ENCODE measurements at regions not wholly inside any gene's neighbourhood (a gene's known extent, or its start where the extent isn't known, plus 50 kb on each side); places are given as distances from the start of the nearest gene placed in this dataset.

DNA sequence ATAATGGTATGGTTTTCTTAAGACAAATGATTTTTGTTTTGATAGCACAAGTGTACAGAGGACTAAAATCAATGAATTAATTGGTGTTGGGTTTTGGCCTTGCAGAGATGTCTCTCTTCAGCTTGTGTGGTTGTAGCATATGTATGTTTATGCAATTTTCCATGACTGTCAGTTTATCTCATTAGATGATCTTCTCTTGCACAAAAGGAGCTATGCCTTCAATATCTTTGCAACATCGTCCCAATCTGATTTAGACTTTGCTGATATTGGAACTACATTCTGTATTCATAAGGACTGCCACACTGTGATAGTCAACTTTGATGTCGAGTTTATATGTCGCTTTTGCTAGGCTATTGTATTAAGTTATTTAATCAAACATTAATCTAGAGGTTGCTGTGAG, 140.0 kb upstream of the TAF11L2 start:
- no peak for TF ChIP-seq POLR2AphosphoS5 (IDR thresholded peaks at IDR 0.05)
- TF ChIP-seq, protein P1, sequence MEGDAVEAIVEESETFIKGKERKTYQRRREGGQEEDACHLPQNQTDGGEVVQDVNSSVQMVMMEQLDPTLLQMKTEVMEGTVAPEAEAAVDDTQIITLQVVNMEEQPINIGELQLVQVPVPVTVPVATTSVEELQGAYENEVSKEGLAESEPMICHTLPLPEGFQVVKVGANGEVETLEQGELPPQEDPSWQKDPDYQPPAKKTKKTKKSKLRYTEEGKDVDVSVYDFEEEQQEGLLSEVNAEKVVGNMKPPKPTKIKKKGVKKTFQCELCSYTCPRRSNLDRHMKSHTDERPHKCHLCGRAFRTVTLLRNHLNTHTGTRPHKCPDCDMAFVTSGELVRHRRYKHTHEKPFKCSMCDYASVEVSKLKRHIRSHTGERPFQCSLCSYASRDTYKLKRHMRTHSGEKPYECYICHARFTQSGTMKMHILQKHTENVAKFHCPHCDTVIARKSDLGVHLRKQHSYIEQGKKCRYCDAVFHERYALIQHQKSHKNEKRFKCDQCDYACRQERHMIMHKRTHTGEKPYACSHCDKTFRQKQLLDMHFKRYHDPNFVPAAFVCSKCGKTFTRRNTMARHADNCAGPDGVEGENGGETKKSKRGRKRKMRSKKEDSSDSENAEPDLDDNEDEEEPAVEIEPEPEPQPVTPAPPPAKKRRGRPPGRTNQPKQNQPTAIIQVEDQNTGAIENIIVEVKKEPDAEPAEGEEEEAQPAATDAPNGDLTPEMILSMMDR (IDR thresholded peaks at IDR 0.05 in 8 of 11, conservative IDR thresholded peaks at IDR 0.05 in 3 of 11): no peak
